ENCODE measurements at regions not wholly inside any gene's neighbourhood (a gene's known extent, or its start where the extent isn't known, plus 50 kb on each side); places are given as distances from the start of the nearest gene placed in this dataset.
"Not testable (repeated sequence)": the region's sequence is repeated elsewhere in the genome, so short reads cannot be mapped to it uniquely, and the experiment has no call there.

DNA sequence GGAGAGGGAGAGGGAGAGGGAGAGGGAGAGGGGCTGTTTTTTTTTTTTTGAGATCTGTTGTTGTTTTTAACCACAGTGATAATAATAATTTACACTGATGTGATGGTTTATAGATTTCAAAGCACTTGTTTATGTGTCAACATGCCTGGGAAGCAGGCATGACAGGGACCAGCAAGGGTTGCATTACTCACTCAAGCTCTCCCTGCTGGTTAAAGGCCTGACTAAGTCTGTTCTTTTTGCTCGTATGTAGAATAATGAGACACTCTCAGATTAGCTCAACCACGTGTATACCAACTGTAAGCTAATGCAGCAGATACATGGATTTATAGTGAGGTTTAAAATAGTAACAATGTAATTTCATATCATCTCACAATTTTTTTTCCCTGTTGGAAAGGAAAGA is 134.6 kb upstream of the BOD1L1 start:
- DNase-seq (ENCODE audit: low spot score): no peak

DNA sequence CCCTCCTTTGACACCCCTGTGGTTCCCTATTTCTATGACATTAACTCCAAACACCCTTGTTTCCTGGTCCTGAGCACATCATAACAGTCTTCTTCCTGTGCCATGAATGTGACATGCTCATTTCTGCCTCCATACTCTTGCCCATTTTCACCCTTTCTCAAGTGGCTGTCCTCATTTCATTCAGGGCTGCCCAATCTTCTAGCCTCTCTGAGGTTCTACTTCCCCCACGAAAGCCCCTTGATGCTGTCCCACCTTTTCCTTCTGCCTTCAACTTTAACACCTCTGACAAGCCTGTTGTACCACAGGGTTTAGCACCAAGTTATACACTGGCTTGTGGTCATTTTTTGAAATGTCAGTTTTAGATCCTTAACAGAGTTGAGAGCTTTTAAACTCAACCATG is 136.2 kb upstream of the BOD1L1 start:
- no peak for DNase-seq (ENCODE audit: low spot score)

DNA sequence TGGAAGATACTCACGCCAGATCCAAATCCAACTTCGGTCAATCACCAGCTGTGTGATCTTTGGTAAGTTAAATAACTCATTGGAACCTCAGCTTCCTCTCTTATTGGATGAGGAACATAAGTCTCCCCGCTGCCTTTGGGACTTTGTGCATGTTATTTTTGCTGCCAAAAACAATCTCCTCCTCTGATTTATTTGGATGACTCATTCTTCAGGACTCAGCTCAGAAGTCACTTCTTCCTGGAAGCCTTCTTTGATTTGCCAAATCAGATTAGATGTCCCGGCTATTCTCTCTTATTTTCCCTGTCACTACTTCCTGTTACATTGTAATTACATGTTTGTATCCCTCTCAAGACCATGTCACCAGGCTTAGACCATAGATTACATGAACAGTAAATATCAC is 138.0 kb upstream of the BOD1L1 start:
- DNase-seq (ENCODE audit: low spot score): no peak

DNA sequence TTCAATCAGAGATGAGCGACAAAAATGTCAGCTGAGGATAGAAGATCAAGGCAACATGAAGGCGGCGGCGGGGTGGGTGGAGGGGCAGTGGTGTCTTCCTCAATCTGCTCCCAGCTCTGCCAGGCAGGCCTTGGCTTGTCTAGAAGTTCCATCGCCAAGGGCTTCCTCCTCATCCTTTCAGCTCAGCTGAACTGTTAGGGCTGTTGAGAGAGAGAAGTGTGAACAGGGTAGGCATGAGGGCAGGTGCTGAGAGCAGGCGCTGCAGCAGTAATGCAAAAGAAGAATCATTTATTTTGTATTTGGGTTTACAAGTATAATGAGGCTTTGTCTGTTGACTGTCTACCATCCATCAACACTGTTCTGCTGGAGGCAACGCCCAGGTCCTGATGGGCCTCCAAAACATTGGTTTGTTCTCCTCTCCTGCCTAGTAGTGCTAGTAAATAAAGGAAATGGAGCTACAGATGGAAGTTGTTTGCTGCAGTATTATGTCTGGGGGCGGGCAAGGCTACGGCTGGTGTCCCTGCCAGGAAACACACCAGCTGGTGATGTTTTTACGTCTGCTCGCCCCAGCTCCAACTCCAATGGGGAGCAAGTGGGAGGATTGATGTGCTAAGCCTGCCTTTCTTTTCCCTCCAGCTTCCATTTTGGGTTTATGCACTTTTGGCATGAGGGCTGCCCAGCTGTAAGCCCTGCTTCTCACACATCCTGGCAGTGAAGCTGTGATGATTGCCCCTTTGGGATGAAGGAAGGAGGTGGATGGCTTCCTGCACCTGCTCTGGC is 139.4 kb upstream of the BOD1L1 start:
- DNase-seq (ENCODE audit: low spot score): no peak

DNA sequence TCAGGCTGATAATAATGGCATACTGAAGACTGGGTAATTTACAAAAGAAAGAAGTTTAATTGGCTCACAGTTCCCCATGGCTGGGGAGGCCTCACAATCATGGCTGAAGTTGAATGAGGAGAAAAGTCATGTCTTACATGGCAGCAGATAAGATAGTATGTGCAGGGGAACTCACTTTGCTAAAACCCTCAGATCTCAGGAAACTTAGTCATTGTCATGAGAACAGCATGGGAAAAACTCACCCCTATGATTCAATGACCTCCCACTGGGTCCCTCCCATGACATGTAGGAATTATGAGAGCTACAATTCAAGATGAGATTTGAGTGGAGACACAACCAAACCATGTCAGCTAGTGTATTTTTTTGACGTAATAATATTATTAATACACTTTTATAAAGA is 149.8 kb upstream of the BOD1L1 start:
- no peak for DNase-seq (ENCODE audit: low spot score)

DNA sequence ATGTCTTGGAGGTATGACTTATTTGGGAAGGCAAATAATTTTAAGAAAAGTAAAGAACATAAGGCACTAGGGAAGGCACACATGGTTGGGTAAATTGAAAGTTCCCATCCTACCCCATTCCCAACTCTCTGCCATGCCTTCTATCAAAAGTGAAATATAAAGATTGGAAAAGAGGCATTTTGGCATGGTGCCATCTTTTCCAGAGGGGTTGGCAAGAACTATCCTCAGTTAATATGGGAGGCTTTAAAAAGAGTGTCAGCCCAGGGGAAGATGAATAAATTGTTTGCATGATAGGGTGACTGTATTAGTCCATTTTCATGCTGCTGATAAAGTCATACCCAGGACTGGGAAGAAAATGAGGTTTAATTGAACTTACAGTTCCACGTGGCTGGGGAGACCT is 150.8 kb upstream of the BOD1L1 start:
- no peak for DNase-seq (ENCODE audit: low spot score)

DNA sequence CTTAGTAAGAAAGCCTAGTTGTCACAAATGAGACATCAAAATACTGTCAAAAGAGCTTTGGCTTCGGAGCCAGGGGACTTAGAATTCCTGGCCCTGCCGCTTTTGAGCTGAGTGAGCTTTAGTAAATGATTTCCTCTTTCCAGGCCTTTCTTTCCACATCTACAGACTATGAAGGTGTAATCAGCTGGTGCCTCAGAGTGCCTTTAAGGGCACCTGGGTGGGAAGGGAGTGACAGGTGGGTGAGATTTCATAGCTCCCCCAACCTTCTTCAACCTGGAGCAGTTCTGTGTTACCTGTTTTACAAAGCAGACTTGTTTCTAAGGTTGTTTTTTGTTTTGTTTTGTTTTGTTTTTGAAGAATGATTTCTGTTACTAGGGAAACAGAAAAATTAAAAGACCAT is 154.7 kb upstream of the BOD1L1 start:
- DNase-seq (ENCODE audit: low spot score): peak; percentile 26

DNA sequence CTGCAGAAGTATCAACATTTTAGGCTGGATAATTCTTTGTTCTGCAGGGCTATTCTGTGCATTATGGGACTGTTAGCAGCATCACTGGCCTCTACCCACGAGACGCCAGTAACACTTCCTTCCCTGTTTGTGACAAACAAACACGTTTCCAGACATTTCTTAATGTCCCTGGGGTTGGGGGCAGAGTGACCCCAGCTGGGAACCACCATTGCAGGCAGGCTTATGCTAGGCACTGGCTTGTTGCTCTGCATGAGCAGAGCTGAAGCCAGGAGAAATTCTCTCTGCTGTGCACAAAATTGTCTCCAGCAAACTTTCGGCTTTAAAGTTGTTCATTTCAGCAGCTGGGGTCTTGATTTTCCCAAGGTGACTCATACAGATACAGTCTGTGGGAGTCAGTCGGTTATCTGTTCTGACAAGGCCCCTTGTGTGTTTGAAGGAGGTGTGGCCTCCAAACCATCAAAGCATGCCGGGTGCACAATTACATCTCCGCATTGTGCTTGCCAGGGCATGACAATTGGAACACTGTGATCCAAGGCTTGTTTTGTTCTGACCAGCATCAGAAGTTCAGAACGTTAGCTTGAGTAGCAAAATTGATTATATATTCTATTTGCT is 156.4 kb upstream of the BOD1L1 start:
- peak; percentile 69 for DNase-seq (ENCODE audit: low spot score)

DNA sequence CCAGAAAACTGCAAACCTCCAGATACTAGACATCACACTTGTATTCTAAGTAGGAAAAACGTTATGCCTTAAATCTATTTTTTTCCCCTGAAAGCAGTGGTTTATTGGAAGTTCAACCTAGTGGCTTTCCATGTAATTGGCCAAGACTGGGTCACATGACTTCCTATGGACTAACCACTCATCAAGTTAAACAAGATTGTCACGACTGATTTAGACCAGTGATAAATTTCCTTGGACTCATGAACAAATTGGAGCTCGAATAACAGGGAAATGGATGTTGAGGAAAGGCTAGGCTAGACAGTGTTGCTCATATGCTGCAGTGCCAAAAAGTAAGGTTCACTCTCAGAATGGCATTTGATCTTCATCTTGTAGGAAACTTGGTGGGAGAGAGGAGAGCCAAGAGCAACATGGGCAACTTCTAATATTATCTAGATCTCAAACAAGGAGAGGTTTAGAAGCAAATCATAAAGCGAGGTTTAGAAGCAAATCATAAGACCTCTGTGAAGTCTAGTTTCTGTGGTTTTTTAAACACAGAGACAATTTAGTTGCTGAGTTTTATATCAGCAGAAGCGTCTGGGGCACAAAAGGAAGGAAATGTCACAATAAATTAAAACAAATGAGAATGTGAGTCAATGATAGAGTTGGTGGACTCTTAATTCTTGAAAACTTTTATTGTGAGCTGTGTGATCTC is 165.6 kb upstream of the BOD1L1 start:
- DNase-seq (ENCODE audit: low spot score): no peak

DNA sequence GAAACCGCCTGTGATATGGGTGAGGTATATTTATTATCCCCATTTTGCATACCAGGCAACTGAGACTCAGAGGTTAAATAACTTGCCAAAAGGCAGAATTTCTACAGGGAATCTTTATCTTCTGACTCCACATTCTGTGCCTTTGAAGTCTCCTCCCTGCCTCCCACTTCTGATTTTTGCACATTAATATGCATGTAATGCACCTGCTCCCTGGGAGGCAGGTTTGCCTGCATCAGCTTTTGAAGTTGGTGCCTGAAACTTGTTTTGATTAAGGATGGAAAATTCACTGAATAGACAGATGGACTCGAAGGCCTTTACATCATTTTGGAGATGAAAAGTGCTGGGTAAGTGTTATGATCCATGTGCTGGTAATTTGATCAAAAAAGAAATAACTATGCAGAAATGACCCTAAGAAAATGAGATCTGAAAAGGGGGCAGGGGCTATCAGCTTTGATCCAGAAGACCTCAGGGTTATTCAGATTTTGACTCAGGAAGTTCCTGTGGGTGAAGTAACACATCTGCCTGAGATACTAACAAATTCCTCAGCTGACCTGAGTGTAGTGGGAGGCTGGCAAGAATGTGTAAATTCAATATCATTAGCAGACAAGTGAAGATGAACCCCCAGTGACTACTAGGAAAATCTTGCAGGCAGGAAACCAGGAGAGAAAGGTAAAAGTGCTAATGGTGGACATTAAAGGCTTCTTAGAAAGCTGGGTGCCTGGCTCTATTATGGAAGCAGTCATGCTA is 167.5 kb upstream of the BOD1L1 start:
- no peak for DNase-seq (ENCODE audit: low spot score)

DNA sequence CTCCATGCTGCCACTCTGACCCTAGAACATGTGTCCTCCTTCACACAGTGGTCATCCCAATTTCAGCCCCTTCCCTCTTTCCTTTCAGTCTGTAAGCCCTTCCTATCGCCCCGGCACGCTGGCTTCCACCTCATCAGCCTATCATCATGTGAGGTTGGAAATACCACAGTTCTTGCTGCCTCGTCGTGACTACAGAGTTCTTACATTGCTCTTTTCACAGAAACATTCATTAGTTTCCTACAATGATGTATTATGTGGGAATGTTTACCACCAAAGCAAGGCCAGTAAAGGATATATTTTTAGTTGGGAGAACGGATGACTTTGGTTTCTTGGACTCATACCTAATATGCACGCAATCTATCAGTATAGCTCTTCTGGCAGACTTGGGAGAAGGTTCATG is 169.5 kb upstream of the BOD1L1 start:
- no peak for DNase-seq (ENCODE audit: low spot score)

DNA sequence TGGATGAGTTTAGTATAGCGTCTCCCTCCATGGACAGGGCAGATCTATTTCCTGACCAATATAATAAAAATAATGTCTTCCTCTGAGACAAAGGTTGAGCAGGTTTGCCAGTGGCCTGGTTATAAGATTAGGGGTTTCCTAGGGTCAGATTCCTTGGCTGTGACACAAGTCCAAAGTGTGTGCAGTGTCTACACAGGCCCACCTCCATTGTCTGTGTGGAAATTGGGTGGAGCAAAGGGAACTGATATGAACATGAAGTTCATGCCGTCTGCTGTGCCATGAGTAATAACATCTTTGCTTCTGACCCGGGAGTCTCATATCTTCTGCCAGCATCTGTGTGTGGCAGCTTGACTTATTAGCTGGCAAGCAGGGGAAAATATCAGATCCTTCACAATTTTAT is 187.7 kb upstream of the BOD1L1 start:
- DNase-seq (ENCODE audit: low spot score): no peak

DNA sequence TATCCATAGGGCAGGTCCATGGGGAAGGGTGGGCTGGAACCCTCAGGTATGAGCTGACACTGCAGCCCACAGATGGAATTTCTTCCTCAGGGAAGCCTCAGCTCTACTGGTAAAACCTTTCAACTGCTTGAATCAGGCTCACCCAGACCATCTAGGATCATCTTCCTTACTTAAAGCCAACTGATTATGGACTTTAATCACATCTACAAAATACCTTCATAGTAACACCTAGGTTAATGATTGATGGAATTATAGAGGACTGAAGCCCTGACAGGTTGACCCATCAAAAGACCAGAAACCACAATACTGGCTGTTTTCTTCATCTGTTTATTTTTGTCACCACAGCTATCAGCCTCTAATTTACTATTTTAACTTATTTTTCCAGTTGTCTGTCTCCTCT is 188.9 kb upstream of the BOD1L1 start:
- no peak for DNase-seq (ENCODE audit: low spot score)

DNA sequence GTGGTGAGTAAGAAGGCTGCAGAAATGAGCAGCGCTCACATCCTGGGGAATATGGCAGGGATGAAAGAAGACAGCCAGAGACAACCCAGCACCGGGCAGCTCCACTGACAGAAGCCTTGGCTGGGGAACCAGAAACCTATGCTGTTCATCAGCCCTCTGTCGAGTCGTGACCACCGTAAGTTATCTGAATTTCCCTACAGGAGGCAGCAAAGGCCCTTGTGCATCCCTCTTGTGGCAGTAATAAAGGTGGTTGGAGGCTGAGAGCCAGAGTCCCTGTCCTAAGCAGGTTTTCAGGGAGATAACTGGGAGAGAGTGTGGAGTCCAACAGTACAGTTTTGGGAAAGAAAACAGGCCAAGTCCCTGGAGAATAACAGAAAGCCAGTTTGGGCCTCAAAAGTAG is 194.0 kb upstream of the BOD1L1 start:
- no peak for DNase-seq (ENCODE audit: low spot score)

DNA sequence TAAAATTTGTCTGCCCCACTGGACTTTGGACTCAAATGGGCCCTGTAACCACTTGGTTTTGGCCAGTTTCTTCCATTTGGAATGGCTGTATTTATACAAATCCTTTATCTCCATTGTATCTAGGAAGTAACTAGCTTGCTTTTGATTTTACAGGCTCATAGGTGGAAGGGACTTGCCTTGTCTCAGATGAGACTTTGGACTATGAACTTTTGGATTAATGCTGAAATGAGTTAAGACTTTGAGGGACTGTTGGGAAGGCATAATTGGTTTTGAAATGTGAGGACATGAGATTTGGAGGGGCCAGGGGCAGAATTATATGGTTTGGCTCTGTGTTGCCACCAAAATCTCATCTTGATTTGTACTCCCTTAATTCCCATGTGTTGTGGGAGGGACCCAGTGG is 198.3 kb upstream of the BOD1L1 start:
- DNase-seq (ENCODE audit: low spot score): not testable (repeated sequence)

DNA sequence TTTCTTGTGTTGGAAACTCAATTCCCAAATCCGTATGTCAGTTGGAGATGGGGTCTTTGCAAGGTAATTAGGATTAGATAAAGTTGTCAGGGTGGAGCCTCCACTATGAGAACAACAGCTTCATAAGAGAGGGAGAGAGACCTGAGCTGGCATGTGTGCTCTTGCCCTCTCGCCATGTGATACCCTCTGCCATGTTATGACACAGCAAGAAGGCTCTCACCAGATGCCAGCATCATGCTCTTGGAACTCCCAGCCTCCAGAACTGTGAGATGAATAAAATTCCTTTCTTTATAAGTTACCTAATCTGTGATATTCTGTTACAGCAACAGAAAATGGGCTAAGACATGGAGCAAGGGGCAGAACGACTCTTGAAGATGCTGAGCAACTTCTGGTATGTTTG is 201.9 kb upstream of the BOD1L1 start:
- peak; percentile 26 for DNase-seq (ENCODE audit: low spot score)

DNA sequence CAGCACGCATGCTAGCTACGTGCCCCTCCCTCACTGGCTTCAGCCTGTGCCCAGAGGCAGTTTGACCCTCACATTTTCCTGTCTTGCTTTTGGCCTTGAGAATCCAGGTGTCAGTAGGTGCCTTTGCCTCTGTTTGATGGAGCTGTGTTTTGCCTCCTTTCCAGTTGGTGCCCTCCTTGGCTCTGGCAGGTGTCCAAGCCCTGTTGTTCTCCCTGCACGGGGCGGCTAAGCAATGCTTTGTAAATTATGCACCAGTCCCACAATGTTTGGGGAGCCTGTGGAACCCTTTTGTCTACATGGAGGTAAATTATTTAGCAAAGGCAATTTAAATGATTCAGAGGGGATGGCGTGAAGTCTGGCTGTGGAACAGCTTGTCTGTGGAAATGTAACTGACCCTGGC is 202.9 kb upstream of the BOD1L1 start:
- no peak for DNase-seq (ENCODE audit: low spot score)

DNA sequence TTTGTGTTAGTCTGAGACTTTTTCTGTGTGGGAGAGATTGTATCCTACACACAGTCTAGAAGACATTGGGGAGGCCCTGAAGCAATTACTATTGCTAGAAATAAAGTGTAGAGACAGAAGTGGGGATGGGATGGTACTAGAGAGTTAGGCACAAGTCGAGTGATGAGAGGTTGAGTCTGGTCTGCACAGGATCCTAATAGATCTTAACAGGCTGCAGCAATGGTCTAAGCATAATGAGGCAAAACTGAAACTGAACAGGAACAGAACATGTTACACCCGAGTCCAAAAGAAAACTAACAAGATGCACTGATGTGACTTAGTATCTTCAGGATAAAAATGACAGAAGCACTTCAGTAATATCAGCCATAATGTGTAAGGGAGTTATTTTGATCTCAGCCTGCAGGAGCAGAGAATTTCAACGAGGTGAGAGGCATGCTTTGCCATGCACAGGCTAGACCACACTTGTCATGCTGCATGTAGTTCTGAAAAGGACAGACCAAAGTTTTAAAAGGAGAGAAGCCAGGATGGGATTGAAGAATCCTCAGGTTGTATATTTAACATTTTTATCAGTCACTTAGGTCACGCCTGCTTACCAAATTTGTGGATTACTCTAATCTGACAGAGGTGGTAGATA is 205.8 kb upstream of the BOD1L1 start:
- DNase-seq (ENCODE audit: low spot score): no peak

DNA sequence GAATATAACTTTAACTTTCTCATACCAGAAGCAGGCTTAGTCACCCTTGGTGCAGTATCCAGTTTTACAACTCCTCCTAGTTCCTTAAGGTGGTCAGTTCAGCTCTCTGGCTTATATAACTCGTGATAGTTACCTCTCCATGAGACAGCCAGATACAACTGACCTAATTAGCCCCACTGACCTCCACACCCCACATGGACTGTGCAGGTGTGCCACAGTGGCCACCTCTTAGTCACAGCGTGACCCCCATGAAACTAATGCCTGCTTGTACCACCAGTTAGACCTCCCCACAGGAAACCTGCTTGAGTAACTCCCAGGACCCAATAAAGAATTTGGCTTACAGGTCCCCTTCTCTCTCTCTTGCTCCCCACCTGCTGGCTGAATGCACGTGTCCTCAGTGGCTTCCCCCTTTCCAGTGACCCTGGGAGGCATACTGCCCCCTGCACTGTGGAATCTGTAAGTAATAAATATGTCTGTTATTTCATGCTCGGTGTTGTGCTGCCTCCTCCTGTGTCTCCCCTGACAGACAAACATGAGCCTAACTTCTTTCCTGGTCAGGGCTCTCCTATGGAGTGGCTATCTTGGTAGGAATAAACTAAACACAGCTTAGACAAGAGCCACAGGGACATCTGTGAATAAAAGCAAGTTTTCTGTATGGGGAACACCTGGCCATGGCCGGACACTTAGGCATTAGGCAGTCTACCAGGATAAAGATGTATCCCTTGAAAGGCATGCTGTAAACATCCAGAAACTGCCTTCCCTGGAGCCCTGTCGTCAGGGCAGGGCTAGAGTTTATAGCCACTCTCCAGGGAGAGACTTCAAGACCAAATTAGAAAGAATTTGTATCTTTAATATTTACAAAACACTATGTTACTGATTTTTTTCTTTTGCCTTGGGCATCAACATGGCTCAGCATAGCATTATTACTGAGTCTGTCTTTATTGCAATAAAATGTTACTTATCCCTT is 209.7 kb upstream of the BOD1L1 start:
- DNase-seq (ENCODE audit: low spot score): peak; percentile 35

DNA sequence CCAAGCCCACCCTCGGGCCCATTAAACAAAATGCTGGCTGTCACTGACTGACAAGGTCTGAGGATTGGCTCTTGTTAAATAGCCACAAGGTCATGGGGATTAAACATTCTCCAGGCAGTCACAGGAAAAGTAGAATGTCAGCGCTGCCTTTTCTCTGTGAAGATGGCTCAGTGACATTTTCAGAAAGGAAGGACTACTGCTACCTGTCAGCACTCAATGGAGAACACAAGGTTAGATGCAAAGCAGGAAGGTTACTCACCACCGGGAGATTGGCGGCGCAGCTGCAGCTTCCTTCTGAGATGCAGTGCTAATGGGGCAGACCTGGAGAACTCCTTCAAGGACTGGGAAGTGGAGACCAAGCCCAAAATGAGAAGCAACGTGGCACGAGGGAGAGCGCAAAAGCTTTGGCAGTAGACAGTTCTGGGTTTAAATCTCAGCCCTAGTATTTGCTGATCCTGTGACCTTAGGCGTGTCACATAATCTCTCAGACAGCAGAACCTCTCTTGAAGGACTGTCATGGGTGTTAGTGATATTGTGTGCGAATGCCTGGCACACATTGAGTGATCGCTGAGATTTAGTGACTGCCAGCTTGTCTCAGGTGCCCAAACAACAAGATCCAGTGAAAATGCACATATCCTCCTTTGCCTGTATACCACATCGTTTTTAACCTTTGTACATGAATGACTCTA is 213.1 kb upstream of the BOD1L1 start:
- peak; percentile 16 for DNase-seq (ENCODE audit: low spot score)
